ENCODE measurements at regions not wholly inside any gene's neighbourhood (a gene's known extent, or its start where the extent isn't known, plus 50 kb on each side); places are given as distances from the start of the nearest gene placed in this dataset.

- no peak overlapping the region for H3K4me3 Mint-ChIP-seq (ENCODE audit: unreplicated experiment)
- H3K36me3 Mint-ChIP-seq (ENCODE audit: low read depth, unreplicated experiment) = no peaks in the 10 kb centered on the region
- H3K27ac Mint-ChIP-seq (ENCODE audit: unreplicated experiment) = no peak overlapping the region
- TF ChIP-seq CTCF (IDR thresholded peaks at IDR 0.05; ENCODE audit: unreplicated experiment) = no peak
- no peaks in the 10 kb centered on the region for H3K9me3 Mint-ChIP-seq (ENCODE audit: unreplicated experiment)
- DNase-seq (ENCODE audit: low spot score) = no peak
- H3K27me3 Mint-ChIP-seq (ENCODE audit: unreplicated experiment) = no peaks in the 10 kb centered on the region
- no peaks in the 10 kb centered on the region for H3K4me1 Mint-ChIP-seq (ENCODE audit: unreplicated experiment)
Measured at GRCh38 chr12:114799574-114800487, 115.9 kb upstream of the TBX3 start.

GRCh38 chr12:114794049-114794558, 110.1 kb upstream of the TBX3 start:
- no peaks in the 10 kb centered on the region for H3K4me1 Mint-ChIP-seq (ENCODE audit: unreplicated experiment)
- H3K27me3 Mint-ChIP-seq (ENCODE audit: unreplicated experiment) = no peaks in the 10 kb centered on the region
- DNase-seq (ENCODE audit: low spot score) = no peak
- H3K9me3 Mint-ChIP-seq (ENCODE audit: unreplicated experiment) = no peaks in the 10 kb centered on the region
- H3K4me3 Mint-ChIP-seq (ENCODE audit: unreplicated experiment) = no peak overlapping the region
- no peak overlapping the region for H3K27ac Mint-ChIP-seq (ENCODE audit: unreplicated experiment)
- H3K36me3 Mint-ChIP-seq (ENCODE audit: low read depth, unreplicated experiment) = no peaks in the 10 kb centered on the region
- TF ChIP-seq CTCF (IDR thresholded peaks at IDR 0.05; ENCODE audit: unreplicated experiment) = no peak

GRCh38 chr12:114790276-114790675, 106.3 kb upstream of the TBX3 start:
- Mint-ChIP-seq H3K27ac (ENCODE audit: unreplicated experiment) (no peak overlapping the region), H3K36me3 (ENCODE audit: low read depth, unreplicated experiment) (no peaks in the 10 kb centered on the region)
- TF ChIP-seq CTCF (IDR thresholded peaks at IDR 0.05; ENCODE audit: unreplicated experiment) = no peak

GRCh38 chr12:114789821-114790220, 105.8 kb upstream of the TBX3 start:
- H3K27ac Mint-ChIP-seq (ENCODE audit: unreplicated experiment) = no peak overlapping the region
- DNase-seq (ENCODE audit: low spot score) = no peak
- no peaks in the 10 kb centered on the region for H3K9me3 Mint-ChIP-seq (ENCODE audit: unreplicated experiment)
- no peak for TF ChIP-seq CTCF (IDR thresholded peaks at IDR 0.05; ENCODE audit: unreplicated experiment)
- no peaks in the 10 kb centered on the region for H3K36me3 Mint-ChIP-seq (ENCODE audit: low read depth, unreplicated experiment)
- no peaks in the 10 kb centered on the region for H3K4me1 Mint-ChIP-seq (ENCODE audit: unreplicated experiment)
- no peak overlapping the region for H3K4me3 Mint-ChIP-seq (ENCODE audit: unreplicated experiment)
- H3K27me3 Mint-ChIP-seq (ENCODE audit: unreplicated experiment) = no peaks in the 10 kb centered on the region

More at GRCh38 chr12:114790276-114790675, 106.3 kb upstream of the TBX3 start:
- Mint-ChIP-seq H3K9me3 (ENCODE audit: unreplicated experiment) (no peaks in the 10 kb centered on the region), H3K27me3 (ENCODE audit: unreplicated experiment) (no peaks in the 10 kb centered on the region), H3K4me1 (ENCODE audit: unreplicated experiment) (no peaks in the 10 kb centered on the region), H3K4me3 (ENCODE audit: unreplicated experiment) (no peak overlapping the region)
- DNase-seq (ENCODE audit: low spot score) = no peak

GRCh38 chr12:114789276-114789675, 105.3 kb upstream of the TBX3 start:
- no peak for TF ChIP-seq CTCF (IDR thresholded peaks at IDR 0.05; ENCODE audit: unreplicated experiment)
- Mint-ChIP-seq H3K36me3 (ENCODE audit: low read depth, unreplicated experiment) (no peaks in the 10 kb centered on the region), H3K27me3 (ENCODE audit: unreplicated experiment) (no peaks in the 10 kb centered on the region), H3K4me1 (ENCODE audit: unreplicated experiment) (no peaks in the 10 kb centered on the region), H3K4me3 (ENCODE audit: unreplicated experiment) (no peak overlapping the region), H3K27ac (ENCODE audit: unreplicated experiment) (no peak overlapping the region), H3K9me3 (ENCODE audit: unreplicated experiment) (no peaks in the 10 kb centered on the region)
- DNase-seq (ENCODE audit: low spot score) = no peak
